ENCODE measurements at regions not wholly inside any gene's neighbourhood (a gene's known extent, or its start where the extent isn't known, plus 50 kb on each side); places are given as distances from the start of the nearest gene placed in this dataset.

- Mint-ChIP-seq H3K9me3 (peaks cover 7 to 10% of the 10 kb centered on the region in 2 donors), H3K27me3 (no peaks in the 10 kb centered on the region), H3K36me3 (no peaks in the 10 kb centered on the region), H3K4me1 (no peaks in the 10 kb centered on the region), H3K27ac (no peak overlapping the region), H3K4me3 (no peak overlapping the region)
- ATAC-seq (replicated peaks), result no peak
- DNase-seq, result no peak
Observed at GRCh38 chr2:154934213-154934612, 235.7 kb downstream of the KCNJ3 start.

GRCh38 chr2:154924531-154924930, 226.0 kb downstream of the KCNJ3 start:
- Mint-ChIP-seq H3K36me3 (no peaks in the 10 kb centered on the region), H3K4me3 (no peak overlapping the region), H3K9me3 (no peaks in the 10 kb centered on the region), H3K4me1 (no peaks in the 10 kb centered on the region), H3K27me3 (no peaks in the 10 kb centered on the region), H3K27ac (no peak overlapping the region)
- no peak for DNase-seq
- ATAC-seq (replicated peaks), result no peak

DNA sequence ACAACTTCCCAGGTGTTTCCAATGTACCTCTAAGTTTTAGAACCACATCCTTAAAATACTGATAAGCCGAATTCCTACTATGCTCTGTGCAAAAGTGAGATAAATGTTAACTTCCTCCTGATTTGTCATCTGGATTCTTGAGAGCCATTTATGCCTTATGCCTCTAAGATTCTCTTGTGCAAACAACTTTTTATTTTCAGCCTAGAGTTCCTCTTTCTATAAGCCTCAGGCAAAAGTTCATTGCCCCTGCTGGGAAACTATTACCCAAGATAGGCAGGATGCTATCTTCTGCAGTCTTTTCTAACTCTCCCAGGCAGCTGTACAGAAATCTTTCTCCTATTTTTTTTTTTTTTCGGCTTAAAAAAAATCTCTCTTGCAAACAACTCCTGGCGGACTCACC, 216.1 kb downstream of the KCNJ3 start:
- no peak overlapping the region for H3K4me3 Mint-ChIP-seq

GRCh38 chr2:154912215-154912614, 213.7 kb downstream of the KCNJ3 start:
- H3K27ac Mint-ChIP-seq, result no peak overlapping the region
- H3K4me1 Mint-ChIP-seq, result no peaks in the 10 kb centered on the region
- ATAC-seq (replicated peaks) (no peak), DNase-seq (no peak)
- H3K9me3 Mint-ChIP-seq, result peaks cover 3 to 6% of the 10 kb centered on the region in 2 donors
- H3K36me3 Mint-ChIP-seq, result no peaks in the 10 kb centered on the region
- H3K27me3 Mint-ChIP-seq, result no peaks in the 10 kb centered on the region
- no peak overlapping the region for H3K4me3 Mint-ChIP-seq

More for the DNA sequence above, 216.1 kb downstream of the KCNJ3 start:
- H3K36me3 Mint-ChIP-seq, result no peaks in the 10 kb centered on the region
- no peak for DNase-seq
- H3K9me3 Mint-ChIP-seq, result peaks cover 2 to 3% of the 10 kb centered on the region in 2 donors
- H3K4me1 Mint-ChIP-seq, result no peaks in the 10 kb centered on the region
- no peaks in the 10 kb centered on the region for H3K27me3 Mint-ChIP-seq
- no peak for ATAC-seq (replicated peaks)
- no peak overlapping the region for H3K27ac Mint-ChIP-seq

DNA sequence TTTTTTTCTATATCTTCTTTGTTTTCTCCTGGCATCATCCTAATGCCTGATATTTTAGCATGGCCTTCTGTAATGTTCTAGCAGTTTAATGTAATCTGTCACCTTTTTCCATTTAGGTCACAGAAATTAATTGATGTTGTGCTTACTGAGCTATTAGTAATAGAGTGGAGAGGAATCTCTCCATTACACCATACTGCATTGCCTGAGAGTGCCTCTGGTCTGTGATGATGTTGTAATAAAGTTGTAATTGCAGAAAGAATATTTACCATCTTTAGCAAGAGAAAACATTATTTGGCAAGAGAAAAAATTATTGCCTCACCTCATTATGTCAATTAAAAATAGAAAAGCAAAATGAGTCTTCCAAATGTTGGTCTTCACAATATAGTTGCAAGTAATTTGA, 213.2 kb downstream of the KCNJ3 start:
- no peak overlapping the region for H3K4me3 Mint-ChIP-seq
- no peaks in the 10 kb centered on the region for H3K27me3 Mint-ChIP-seq
- H3K4me1 Mint-ChIP-seq, result no peaks in the 10 kb centered on the region
- no peak overlapping the region for H3K27ac Mint-ChIP-seq
- DNase-seq (no peak), ATAC-seq (replicated peaks) (no peak)
- H3K36me3 Mint-ChIP-seq, result no peaks in the 10 kb centered on the region
- H3K9me3 Mint-ChIP-seq, result peaks cover 3 to 6% of the 10 kb centered on the region in 2 donors

- Mint-ChIP-seq H3K4me3 (no peak overlapping the region), H3K36me3 (no peaks in the 10 kb centered on the region), H3K4me1 (no peaks in the 10 kb centered on the region), H3K27me3 (no peaks in the 10 kb centered on the region), H3K27ac (no peak overlapping the region), H3K9me3 (peaks cover 3 to 6% of the 10 kb centered on the region in 2 donors)
- no peak for ATAC-seq (replicated peaks)
- no peak for DNase-seq
Observed at GRCh38 chr2:154910701-154911100, 212.2 kb downstream of the KCNJ3 start.

- no peak overlapping the region for H3K27ac Mint-ChIP-seq
- no peaks in the 10 kb centered on the region for H3K36me3 Mint-ChIP-seq
- H3K4me1 Mint-ChIP-seq, result no peaks in the 10 kb centered on the region
Observed at GRCh38 chr2:154908327-154908726, 209.8 kb downstream of the KCNJ3 start.

More at GRCh38 chr2:154908327-154908726, 209.8 kb downstream of the KCNJ3 start:
- ATAC-seq (replicated peaks) (peak in 1 of 2 donors; percentile 7), DNase-seq (no peak)
- Mint-ChIP-seq H3K27me3 (no peaks in the 10 kb centered on the region), H3K4me3 (no peak overlapping the region), H3K9me3 (peaks cover 3 to 9% of the 10 kb centered on the region in 2 donors)

Measured in stimulated activated naive B cell treated with anti-CD40 and anti-IgM and Interleukin-4, amounts not matched to agents 10 μg/mL and 1 μg/mL and 100 μg/mL, for 72 hours (primary cell).